Activated CD4-positive, CD25-positive, alpha-beta regulatory T cell (primary cell): ENCODE measurements at regions not wholly inside any gene's neighbourhood (a gene's known extent, or its start where the extent isn't known, plus 50 kb on each side); places are given as distances from the start of the nearest gene placed in this dataset.

ENCODE experiments used
- DNase-seq, 4 experiments: peaks; one replicate each; lab custom pipeline; 2025; lab: John Stamatoyannopoulos, UW

GRCh38 chr2:67974559-67975430 lies 88.0 kb downstream of the C1D start:
- no peak for DNase-seq

- no peak for DNase-seq
Observed at GRCh38 chr2:67977464-67977863, 85.3 kb downstream of the C1D start.

- DNase-seq = no peak
Observed at GRCh38 chr2:67982956-67983355, 79.8 kb downstream of the C1D start.

GRCh38 chr2:67984600-67984999 lies 78.2 kb downstream of the C1D start:
- no peak for DNase-seq

- DNase-seq = no peak
Observed at GRCh38 chr2:67985586-67985985, 77.2 kb downstream of the C1D start.

GRCh38 chr2:67986258-67986657 lies 76.5 kb downstream of the C1D start:
- no peak for DNase-seq
